ENCODE measurements at regions not wholly inside any gene's neighbourhood (a gene's known extent, or its start where the extent isn't known, plus 50 kb on each side); places are given as distances from the start of the nearest gene placed in this dataset.

DNA sequence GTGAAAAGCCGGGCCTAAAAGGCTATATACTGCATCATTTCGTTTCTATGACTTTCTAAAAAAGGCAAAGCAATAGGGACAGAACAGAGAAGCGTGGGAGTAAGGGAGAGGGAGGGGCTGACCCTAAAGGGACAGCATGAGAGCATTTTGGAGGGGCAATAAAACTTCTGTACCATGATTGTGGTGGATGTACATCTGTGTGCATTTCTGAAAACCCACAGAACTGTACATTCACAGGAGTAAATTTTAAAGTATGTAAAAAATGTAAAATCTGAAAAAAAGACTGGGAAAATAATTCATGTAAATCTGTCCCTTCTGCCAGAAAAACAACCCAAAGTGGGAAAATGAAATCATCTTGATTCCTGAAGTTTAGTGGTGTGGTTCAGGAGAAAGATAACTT lies 235.4 kb downstream of the CENPF start:
- no peaks in the 10 kb centered on the region for H3K27me3 ChIP-seq (ENCODE audit: control insufficient read depth, insufficient read depth, low read length, poor library complexity, severe bottlenecking)
- 89 to 93% methylated on average over 3 of the region's 3 CpGs for WGBS, 2 experiments

GRCh38 chr1:214840356-214840755 lies 237.4 kb downstream of the CENPF start:
- no peaks in the 10 kb centered on the region for H3K9me3 ChIP-seq (ENCODE audit: control insufficient read depth, low read length)
- H3K36me3 ChIP-seq (ENCODE audit: control insufficient read depth, insufficient read depth, low read length), result no peaks in the 10 kb centered on the region
- H3K27me3 ChIP-seq (ENCODE audit: control insufficient read depth, insufficient read depth, low read length, poor library complexity, severe bottlenecking), result no peaks in the 10 kb centered on the region
- H3K4me1 ChIP-seq (ENCODE audit: control insufficient read depth, insufficient read depth, low read length), result no peaks in the 10 kb centered on the region
- 80 to 91% methylated on average over 3 of the region's 3 CpGs for WGBS, 2 experiments
- H3K27ac ChIP-seq (ENCODE audit: insufficient read depth, low read depth, low read length, poor library complexity, severe bottlenecking), result no peak overlapping the region
- H3K4me3 ChIP-seq (ENCODE audit: insufficient read depth, low read depth, low read length), result no peak overlapping the region

More for the DNA sequence above, 235.4 kb downstream of the CENPF start:
- Histone ChIP-seq H3K27ac (ENCODE audit: insufficient read depth, low read depth, low read length, poor library complexity, severe bottlenecking) (no peak overlapping the region), H3K4me1 (ENCODE audit: control insufficient read depth, insufficient read depth, low read length) (no peaks in the 10 kb centered on the region), H3K4me3 (ENCODE audit: insufficient read depth, low read depth, low read length) (no peak overlapping the region), H3K36me3 (ENCODE audit: control insufficient read depth, insufficient read depth, low read length) (no peaks in the 10 kb centered on the region), H3K9me3 (ENCODE audit: control insufficient read depth, low read length) (no peaks in the 10 kb centered on the region)

DNA sequence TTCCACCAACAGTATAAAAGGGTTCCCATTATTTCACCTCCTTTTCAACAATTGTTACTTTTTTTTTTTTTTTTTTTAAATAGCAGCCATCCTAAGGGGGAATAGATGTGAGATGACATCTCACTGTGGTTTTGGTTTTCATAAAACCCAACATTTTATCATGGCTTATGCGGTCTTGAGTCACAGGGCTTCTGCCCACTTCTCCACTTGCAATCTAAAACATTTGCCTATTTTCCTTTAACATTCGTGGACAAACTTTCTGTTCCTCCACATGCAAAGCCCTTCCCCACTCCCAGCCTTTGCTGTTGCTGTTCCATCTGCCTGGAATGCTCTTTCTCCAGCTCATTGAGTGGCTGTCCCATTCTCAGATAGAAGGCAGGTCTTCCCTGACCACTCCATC lies 239.7 kb upstream of the KCNK2 start:
- WGBS, 2 experiments, result 90% methylated on average over 2 of the region's 2 CpGs
- Histone ChIP-seq H3K4me3 (ENCODE audit: insufficient read depth, low read depth, low read length) (no peak overlapping the region), H3K27ac (ENCODE audit: insufficient read depth, low read depth, low read length, poor library complexity, severe bottlenecking) (no peak overlapping the region), H3K36me3 (ENCODE audit: control insufficient read depth, insufficient read depth, low read length) (no peaks in the 10 kb centered on the region), H3K9me3 (ENCODE audit: control insufficient read depth, low read length) (no peaks in the 10 kb centered on the region), H3K4me1 (ENCODE audit: control insufficient read depth, insufficient read depth, low read length) (no peaks in the 10 kb centered on the region), H3K27me3 (ENCODE audit: control insufficient read depth, insufficient read depth, low read length, poor library complexity, severe bottlenecking) (no peaks in the 10 kb centered on the region)

GRCh38 chr1:214843281-214843680 lies 239.3 kb upstream of the KCNK2 start:
- no peaks in the 10 kb centered on the region for H3K27me3 ChIP-seq (ENCODE audit: control insufficient read depth, insufficient read depth, low read length, poor library complexity, severe bottlenecking)
- no peaks in the 10 kb centered on the region for H3K9me3 ChIP-seq (ENCODE audit: control insufficient read depth, low read length)
- no peaks in the 10 kb centered on the region for H3K4me1 ChIP-seq (ENCODE audit: control insufficient read depth, insufficient read depth, low read length)
- H3K4me3 ChIP-seq (ENCODE audit: insufficient read depth, low read depth, low read length), result no peak overlapping the region
- no peak overlapping the region for H3K27ac ChIP-seq (ENCODE audit: insufficient read depth, low read depth, low read length, poor library complexity, severe bottlenecking)
- no peaks in the 10 kb centered on the region for H3K36me3 ChIP-seq (ENCODE audit: control insufficient read depth, insufficient read depth, low read length)

DNA sequence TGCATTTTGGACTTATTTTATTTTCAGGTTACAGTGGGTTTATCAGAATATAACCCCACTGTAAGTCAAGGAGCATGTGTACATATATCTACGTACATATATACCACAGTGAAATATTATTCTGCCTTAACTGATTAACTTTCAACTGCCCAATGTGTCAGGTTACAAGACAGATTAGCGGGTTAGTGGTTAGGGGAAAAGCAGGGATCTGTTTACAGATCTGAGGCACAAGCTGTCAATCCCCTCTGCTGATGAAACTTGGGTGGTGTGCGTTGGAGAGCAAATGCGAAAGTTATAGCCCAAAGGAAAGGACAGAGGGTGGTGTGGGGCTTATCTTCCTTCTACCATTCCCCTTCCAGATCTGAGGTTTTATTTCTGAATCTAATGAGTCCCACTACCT lies 238.2 kb upstream of the KCNK2 start:
- WGBS, 2 experiments, result 84 to 94% methylated on average over 4 of the region's 4 CpGs
- Histone ChIP-seq H3K27ac (ENCODE audit: insufficient read depth, low read depth, low read length, poor library complexity, severe bottlenecking) (no peak overlapping the region), H3K27me3 (ENCODE audit: control insufficient read depth, insufficient read depth, low read length, poor library complexity, severe bottlenecking) (no peaks in the 10 kb centered on the region), H3K4me3 (ENCODE audit: insufficient read depth, low read depth, low read length) (no peak overlapping the region), H3K36me3 (ENCODE audit: control insufficient read depth, insufficient read depth, low read length) (no peaks in the 10 kb centered on the region), H3K9me3 (ENCODE audit: control insufficient read depth, low read length) (no peaks in the 10 kb centered on the region), H3K4me1 (ENCODE audit: control insufficient read depth, insufficient read depth, low read length) (no peaks in the 10 kb centered on the region)

- no peak overlapping the region for H3K27ac ChIP-seq (ENCODE audit: insufficient read depth, low read depth, low read length, poor library complexity, severe bottlenecking)
- WGBS, 2 experiments, result 94 to 97% methylated on average over 5 of the region's 5 CpGs
- H3K4me3 ChIP-seq (ENCODE audit: insufficient read depth, low read depth, low read length), result no peak overlapping the region
- H3K27me3 ChIP-seq (ENCODE audit: control insufficient read depth, insufficient read depth, low read length, poor library complexity, severe bottlenecking), result no peaks in the 10 kb centered on the region
- no peaks in the 10 kb centered on the region for H3K9me3 ChIP-seq (ENCODE audit: control insufficient read depth, low read length)
- H3K4me1 ChIP-seq (ENCODE audit: control insufficient read depth, insufficient read depth, low read length), result no peaks in the 10 kb centered on the region
- H3K36me3 ChIP-seq (ENCODE audit: control insufficient read depth, insufficient read depth, low read length), result no peaks in the 10 kb centered on the region
These were observed 236.3 kb upstream of the KCNK2 start for GRCh38 chr1:214846276-214846675.

DNA sequence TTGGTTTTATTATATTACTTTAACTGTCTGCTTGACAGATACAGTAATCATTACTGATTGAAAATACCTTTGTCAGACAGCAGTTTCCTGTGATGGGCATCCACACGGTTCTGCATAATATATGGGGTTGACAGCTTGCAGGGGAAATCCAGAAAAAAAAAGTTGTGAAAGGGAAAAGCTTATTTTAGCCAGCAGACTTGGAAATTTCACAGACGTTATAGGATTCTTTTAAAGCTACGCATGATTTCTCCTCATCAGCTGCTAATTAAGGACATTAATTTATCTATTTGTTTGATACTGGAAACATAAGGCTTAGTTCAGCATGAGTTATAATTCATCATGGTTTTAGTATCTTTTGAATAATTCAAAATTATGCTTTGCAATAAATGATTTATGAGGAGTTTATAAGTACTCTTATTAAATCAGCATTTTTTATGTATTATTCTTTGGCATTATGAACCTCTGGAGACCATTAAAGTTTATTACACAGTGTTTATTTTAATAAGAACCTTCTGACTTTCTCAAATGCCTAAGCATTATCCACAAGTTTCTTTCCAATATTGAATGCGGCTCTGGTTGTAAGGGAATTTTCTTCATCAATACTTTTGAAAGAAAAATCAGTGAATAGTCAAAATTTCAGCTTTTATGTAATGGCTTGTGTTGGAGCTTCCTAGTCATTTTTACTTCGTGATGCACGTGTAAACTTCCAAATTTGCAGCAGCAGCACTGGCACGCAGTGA lies 235.3 kb upstream of the KCNK2 start:
- WGBS, 2 experiments, result 90 to 94% methylated on average over 5 to 7 of the region's 7 CpGs
- no peak overlapping the region for H3K4me3 ChIP-seq (ENCODE audit: insufficient read depth, low read depth, low read length)
- no peaks in the 10 kb centered on the region for H3K36me3 ChIP-seq (ENCODE audit: control insufficient read depth, insufficient read depth, low read length)
- no peaks in the 10 kb centered on the region for H3K27me3 ChIP-seq (ENCODE audit: control insufficient read depth, insufficient read depth, low read length, poor library complexity, severe bottlenecking)
- H3K9me3 ChIP-seq (ENCODE audit: control insufficient read depth, low read length), result no peaks in the 10 kb centered on the region
- no peak overlapping the region for H3K27ac ChIP-seq (ENCODE audit: insufficient read depth, low read depth, low read length, poor library complexity, severe bottlenecking)
- no peaks in the 10 kb centered on the region for H3K4me1 ChIP-seq (ENCODE audit: control insufficient read depth, insufficient read depth, low read length)

DNA sequence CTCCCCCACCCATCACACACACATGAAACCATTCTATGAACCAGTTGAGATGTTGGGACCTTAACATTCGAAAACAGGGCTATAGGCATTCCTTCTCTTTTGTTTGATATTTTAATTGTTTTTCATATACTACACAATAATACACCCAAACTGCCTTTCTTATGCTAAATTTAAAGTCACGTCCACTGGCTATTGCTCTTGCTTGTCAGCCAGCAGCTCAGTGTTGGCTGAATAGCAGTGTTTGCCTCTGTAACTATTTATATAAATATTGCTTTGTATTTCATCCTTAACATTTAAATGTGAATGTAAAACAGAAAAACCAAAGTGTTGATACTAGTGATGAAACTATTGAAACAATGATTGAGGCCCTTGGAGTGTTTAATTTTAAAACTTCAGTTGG lies 234.4 kb upstream of the KCNK2 start:
- Histone ChIP-seq H3K9me3 (ENCODE audit: control insufficient read depth, low read length) (no peaks in the 10 kb centered on the region), H3K27ac (ENCODE audit: insufficient read depth, low read depth, low read length, poor library complexity, severe bottlenecking) (no peak overlapping the region), H3K4me3 (ENCODE audit: insufficient read depth, low read depth, low read length) (no peak overlapping the region), H3K36me3 (ENCODE audit: control insufficient read depth, insufficient read depth, low read length) (no peaks in the 10 kb centered on the region), H3K4me1 (ENCODE audit: control insufficient read depth, insufficient read depth, low read length) (no peaks in the 10 kb centered on the region), H3K27me3 (ENCODE audit: control insufficient read depth, insufficient read depth, low read length, poor library complexity, severe bottlenecking) (no peaks in the 10 kb centered on the region)
- WGBS, 2 experiments, result 94 to 100% methylated on average over 1 to 2 of the region's 2 CpGs

GRCh38 chr1:214850432-214851050 lies 232.0 kb upstream of the KCNK2 start:
- Histone ChIP-seq H3K4me3 (ENCODE audit: insufficient read depth, low read depth, low read length) (no peak overlapping the region), H3K36me3 (ENCODE audit: control insufficient read depth, insufficient read depth, low read length) (no peaks in the 10 kb centered on the region), H3K27ac (ENCODE audit: insufficient read depth, low read depth, low read length, poor library complexity, severe bottlenecking) (no peak overlapping the region), H3K4me1 (ENCODE audit: control insufficient read depth, insufficient read depth, low read length) (no peaks in the 10 kb centered on the region), H3K27me3 (ENCODE audit: control insufficient read depth, insufficient read depth, low read length, poor library complexity, severe bottlenecking) (no peaks in the 10 kb centered on the region), H3K9me3 (ENCODE audit: control insufficient read depth, low read length) (no peaks in the 10 kb centered on the region)
- 93% methylated on average over 3 of the region's 3 CpGs for WGBS, 2 experiments

- no peaks in the 10 kb centered on the region for H3K27me3 ChIP-seq (ENCODE audit: control insufficient read depth, insufficient read depth, low read length, poor library complexity, severe bottlenecking)
- no peaks in the 10 kb centered on the region for H3K4me1 ChIP-seq (ENCODE audit: control insufficient read depth, insufficient read depth, low read length)
- WGBS, 2 experiments, result 91 to 96% methylated on average over 4 of the region's 4 CpGs
- no peak overlapping the region for H3K27ac ChIP-seq (ENCODE audit: insufficient read depth, low read depth, low read length, poor library complexity, severe bottlenecking)
- H3K9me3 ChIP-seq (ENCODE audit: control insufficient read depth, low read length), result no peaks in the 10 kb centered on the region
- H3K4me3 ChIP-seq (ENCODE audit: insufficient read depth, low read depth, low read length), result no peak overlapping the region
- H3K36me3 ChIP-seq (ENCODE audit: control insufficient read depth, insufficient read depth, low read length), result no peaks in the 10 kb centered on the region
These were observed 229.2 kb upstream of the KCNK2 start for GRCh38 chr1:214853340-214853739.

All from ectodermal cell (in vitro differentiated cells).